ENCODE measurements at regions not wholly inside any gene's neighbourhood (a gene's known extent, or its start where the extent isn't known, plus 50 kb on each side); places are given as distances from the start of the nearest gene placed in this dataset.
"Not testable (repeated sequence)": the region's sequence is repeated elsewhere in the genome, so short reads cannot be mapped to it uniquely, and the experiment has no call there.

DNA sequence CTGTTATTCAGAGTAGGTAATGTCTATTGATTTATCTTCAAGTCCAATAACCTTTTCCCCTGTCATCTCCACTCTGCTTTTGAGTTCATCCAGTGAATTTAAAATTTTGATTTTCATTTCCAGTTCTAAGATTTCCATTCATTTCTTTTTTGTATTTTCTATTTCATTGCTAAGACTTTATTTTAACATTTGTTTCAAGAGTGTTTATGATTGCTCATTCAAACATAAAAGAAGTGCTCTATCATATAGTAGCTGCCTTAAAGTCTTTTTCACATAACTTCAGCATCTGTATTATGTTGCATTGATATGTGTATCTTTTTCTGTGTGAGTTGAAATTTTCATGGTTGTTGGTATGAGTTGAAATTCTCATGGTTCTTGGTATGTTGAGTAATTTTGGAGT is 341.6 kb downstream of the SOX4 start:
- no peak for DNase-seq

GRCh38 chr6:21935561-21936028 is 342.0 kb downstream of the SOX4 start:
- DNase-seq: peak; percentile 46 to 59 (median 48)

- no peak for DNase-seq
Measured at GRCh38 chr6:21937466-21937865, 343.9 kb downstream of the SOX4 start.

DNA sequence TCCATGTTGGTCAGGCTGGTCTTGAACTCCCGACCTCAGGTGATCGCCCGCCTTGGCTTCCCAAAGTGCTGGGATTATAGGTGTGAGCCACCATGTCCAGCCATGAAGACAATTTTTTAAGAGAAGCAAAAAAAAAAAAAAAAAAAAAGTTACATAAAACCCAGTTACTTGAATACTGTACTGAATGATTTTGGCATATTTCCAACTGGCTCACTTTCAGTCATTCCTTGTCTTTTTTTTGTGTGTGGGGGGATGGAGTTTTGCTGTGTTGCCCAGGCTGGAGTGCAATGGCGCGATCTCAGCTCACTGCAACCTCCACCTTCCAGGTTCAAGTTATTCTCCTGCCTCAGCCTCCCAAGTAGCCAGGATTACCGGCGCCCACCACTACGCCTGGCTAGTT is 345.5 kb downstream of the SOX4 start:
- DNase-seq: not testable (repeated sequence)

DNA sequence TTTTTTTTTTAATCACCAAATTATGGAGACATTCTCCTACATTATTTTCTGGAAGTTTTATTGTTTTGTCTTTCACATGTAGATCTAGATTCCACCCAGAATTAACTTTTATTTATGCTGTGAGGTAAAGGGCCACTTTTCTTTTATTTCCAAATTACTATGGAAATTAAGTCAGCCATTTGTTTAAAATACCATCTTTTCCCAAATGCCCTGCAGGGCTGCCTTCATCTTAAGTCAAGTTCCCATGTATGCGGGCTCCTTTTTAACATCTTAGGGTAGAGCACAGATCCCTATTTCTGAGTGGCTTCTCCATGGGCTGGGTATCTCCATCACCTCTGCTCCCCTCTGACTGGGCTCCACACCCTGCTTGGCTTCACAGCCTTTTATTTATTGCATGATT is 348.4 kb downstream of the SOX4 start:
- peak in 1 of 3 donors; percentile 1 for DNase-seq

- peak in 1 of 3 donors; percentile 5 for DNase-seq
Measured at GRCh38 chr6:21942897-21943296, 349.3 kb downstream of the SOX4 start.

DNA sequence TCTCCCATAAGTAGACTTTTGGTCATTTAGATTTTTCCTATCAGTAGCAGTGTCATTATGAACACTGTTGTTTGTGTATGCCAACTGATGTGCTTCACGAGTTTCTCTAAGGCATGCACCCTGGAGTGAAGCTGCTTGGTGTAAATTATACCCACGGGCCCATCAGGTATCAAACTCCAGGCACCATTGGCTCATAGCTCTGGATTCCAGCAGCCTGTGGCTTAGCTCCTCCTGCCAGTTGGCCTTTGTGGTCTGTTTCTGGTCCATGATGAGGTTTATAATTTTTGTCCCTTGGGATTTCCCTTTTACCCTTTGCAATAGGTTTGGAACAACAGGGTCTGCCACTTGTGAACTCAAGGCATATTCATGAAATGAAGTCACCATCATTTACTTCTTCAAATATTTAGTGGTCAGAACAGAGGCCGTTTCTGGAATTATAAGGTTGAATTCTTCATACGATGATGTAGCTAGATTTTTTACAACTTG is 350.5 kb downstream of the PRL start:
- DNase-seq: no peak

GRCh38 chr6:21947227-21947626 is 349.6 kb downstream of the PRL start:
- not testable (repeated sequence) for DNase-seq

GRCh38 chr6:21947731-21948386 is 349.0 kb downstream of the PRL start:
- DNase-seq: no peak

- no peak for DNase-seq
Measured at GRCh38 chr6:21949211-21949801, 347.5 kb downstream of the PRL start.

GRCh38 chr6:21952367-21952766 is 344.5 kb downstream of the PRL start:
- DNase-seq: no peak

GRCh38 chr6:21953831-21954801 is 342.7 kb downstream of the PRL start:
- peak; percentile 43 to 52 (median 46) for DNase-seq

GRCh38 chr6:21955053-21955595 is 341.7 kb downstream of the PRL start:
- no peak for DNase-seq

DNA sequence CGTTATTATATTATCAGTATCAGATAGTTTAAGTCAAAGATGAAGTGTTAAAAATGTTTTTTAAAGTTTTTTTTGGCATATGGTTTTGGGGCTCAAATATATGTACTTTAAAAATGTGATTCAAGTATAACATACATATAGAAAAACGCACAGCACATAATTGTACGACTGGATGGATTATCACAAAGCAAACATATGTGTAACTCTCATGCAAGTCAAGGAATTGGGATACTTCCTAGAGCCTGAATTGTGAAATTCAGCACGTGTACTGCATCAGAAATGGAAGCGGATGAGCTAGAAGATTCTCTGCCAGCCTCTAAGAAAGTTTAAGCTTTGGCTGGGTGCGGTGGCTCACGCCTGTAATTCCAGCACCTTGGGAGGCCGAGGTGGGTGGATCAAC is 340.9 kb downstream of the PRL start:
- DNase-seq: no peak

DNA sequence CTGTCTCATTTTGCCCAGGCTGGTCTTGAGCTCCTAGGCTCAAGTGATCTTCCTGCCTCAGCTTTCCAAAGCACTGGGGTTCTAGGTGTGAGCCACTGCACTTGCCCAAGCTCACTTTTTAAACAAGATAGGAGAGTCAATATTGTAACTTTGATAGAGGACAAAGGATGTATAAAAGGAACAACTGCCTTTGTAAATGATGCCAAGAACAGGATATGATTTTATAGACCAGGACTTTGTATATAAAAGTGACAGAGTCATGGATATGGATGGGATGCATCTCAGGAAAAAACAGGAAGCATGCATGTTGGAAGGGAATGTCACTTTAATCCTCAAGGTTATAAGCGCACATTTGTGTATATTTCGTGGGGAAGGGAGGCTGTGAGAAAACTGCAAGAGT is 338.4 kb downstream of the PRL start:
- DNase-seq: no peak

GRCh38 chr6:21961226-21961625 is 335.6 kb downstream of the PRL start:
- DNase-seq: no peak

GRCh38 chr6:21965016-21965415 is 331.8 kb downstream of the PRL start:
- no peak for DNase-seq

DNA sequence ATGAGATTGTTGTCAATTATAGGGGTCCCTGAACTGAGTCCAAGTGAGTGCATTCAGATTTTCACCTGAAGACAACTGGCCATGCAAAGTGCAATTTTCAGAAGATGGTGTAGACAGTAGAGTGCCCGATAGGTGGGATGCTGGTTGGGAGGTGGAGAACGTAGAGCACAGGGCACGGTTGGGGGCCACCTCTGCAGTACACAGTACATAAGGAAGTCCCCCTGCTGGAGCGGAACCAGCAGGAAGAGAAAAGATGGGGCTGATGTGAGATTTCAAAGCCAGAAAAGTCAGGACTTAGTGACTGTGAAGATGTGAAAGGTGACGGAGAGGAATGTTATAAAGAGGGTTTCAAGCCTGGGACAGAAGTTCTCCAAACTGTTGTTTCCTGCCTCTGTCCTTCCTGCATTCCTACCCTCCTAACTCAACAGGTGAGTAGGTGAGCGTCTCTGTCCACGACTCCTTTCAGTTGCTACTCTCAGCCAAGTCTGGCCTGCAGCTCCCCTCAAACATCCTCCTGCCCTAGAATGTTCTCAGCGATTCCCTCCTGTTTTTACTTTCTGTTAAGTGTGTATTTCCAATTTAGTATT is 330.8 kb downstream of the PRL start:
- no peak for DNase-seq

DNA sequence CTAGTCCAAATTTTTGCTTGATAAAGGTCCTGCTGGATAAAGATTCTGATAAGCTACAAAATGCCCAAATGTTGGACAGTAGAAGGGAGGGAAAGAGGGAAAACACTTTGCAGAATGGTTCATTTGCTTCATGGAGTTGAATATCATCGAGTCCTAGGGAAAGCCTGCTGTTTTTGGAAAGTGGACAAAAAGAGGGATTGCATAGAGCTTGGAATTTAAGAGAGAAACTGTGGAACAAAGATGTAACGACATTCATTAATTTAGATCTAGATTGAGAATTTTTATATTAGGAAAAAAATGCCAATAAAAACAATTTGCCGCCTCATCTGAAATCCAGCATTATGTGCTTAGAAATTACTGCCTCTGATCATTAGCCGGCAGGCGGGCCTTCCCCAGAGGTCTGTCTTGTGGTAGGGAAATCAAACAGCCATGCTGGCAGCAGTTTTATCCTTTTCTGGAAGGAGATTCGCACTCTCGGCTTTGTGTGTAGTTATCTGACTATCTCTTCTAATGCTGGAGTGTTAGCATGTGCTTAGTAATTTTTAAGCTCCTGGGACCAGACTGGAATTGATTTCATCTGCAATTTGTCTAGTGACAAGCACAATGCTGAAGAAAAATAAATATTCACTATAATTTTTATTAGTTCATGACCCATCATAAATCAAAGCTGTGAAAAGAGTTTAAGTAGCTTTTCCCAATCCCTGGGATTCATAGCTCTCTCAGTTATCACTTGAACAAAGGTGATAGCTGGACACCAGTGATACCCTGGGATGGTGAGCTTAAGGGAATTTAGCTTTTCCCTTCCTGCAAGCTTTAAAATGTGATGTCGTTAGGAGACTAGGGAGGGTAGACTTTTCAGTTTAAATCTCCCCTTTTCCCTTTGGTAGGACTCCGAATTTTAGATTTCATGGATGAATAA is 329.5 kb downstream of the PRL start:
- DNase-seq: no peak

- no peak for DNase-seq
Measured at GRCh38 chr6:21968411-21968810, 328.4 kb downstream of the PRL start.

GRCh38 chr6:21969192-21969591 is 327.6 kb downstream of the PRL start:
- DNase-seq: no peak

Data from suppressor macrophage treated with lipopolysaccharide for 1 hour (primary cell).